ENCODE measurements at regions not wholly inside any gene's neighbourhood (a gene's known extent, or its start where the extent isn't known, plus 50 kb on each side); places are given as distances from the start of the nearest gene placed in this dataset.

GRCh38 chr15:98213346-98213979, 253.0 kb downstream of the ARRDC4 start:
- TF ChIP-seq CTCF (IDR thresholded peaks at IDR 0.05; ENCODE audit: insufficient read depth, low read length, poor library complexity, severe bottlenecking) (no peak), EZH2phosphoT487 (conservative IDR thresholded peaks at IDR 0.05; ENCODE audit: low read length) (no peak)
